A549 (cell line): ENCODE measurements at regions not wholly inside any gene's neighbourhood (a gene's known extent, or its start where the extent isn't known, plus 50 kb on each side); places are given as distances from the start of the nearest gene placed in this dataset.

Source experiments
- ATAC-seq, 2 experiments: fragments of 200-7000 bp in 1 of 2; fragments of >200 bp in 1 of 2; cut with Nextera tagmentation in 1 of 2; cut with Tn5 transposase in 1 of 2; 3 replicates each; pipeline versions ENCODE4 v1.8.0 to v1.9.1; 2018 to 2020; ENCODE audit warnings: mild to moderate bottlenecking in 1 of 2, moderate library complexity in 1 of 2
- CTCF ChIA-PET: fragments of 300-600 bp; sonication (Branson Sonifier 250); formaldehyde crosslinking; extraction: SDS; loops from one replicate; lab custom pipeline; 2021; ENCODE audit warnings: antibody characterized with exemption, inconsistent platforms; lab: Yijun Ruan, JAX
- POLR2A ChIA-PET: fragments of 350-600 bp; formaldehyde crosslinking; extraction: SDS; loops from one replicate; lab custom pipeline; 2021; ENCODE audit warnings: antibody characterized with exemption, inconsistent platforms; lab: Yijun Ruan, JAX
- DNase-seq, 2 experiments: peaks; one replicate each; pipeline versions ENCODE4 v3.0.0 to v3.0.0-alpha.2; 2011 to 2016; ENCODE audit warnings: low read depth in 1 of 2, low spot score in 1 of 2
- FAIRE-seq: peaks from 2 replicates; lab custom pipeline; 2011; peaks lifted over from hg19 to GRCh38; lab: Jason Lieb, UNC
- H3K27ac ChIP-seq, 2 experiments: fragments of >200 bp; sonication (Bioruptor Twin); formaldehyde crosslinking; 3 replicates each; pipeline ENCODE4 v1.5.1; 2016 to 2017
- H3K4me1 ChIP-seq: fragments of >200 bp; sonication (Bioruptor Twin); formaldehyde crosslinking; 3 replicates; pipeline ENCODE4 v1.6.1; 2016
- H3K4me2 ChIP-seq: fragments of >200 bp; sonication (Bioruptor Twin); formaldehyde crosslinking; 3 replicates; pipeline ENCODE4 v1.6.1; 2016
- H3K4me3 ChIP-seq: fragments of >200 bp; sonication (Bioruptor Twin); formaldehyde crosslinking; 3 replicates; pipeline ENCODE4 v1.5.1; 2016
- H3K9me3 ChIP-seq: fragments of >200 bp; sonication (Bioruptor Twin); formaldehyde crosslinking; 3 replicates; pipeline ENCODE4 v1.6.1; 2016
- CBX2 ChIP-seq: fragments of 200-600 bp; sonication (generic); IDR thresholded peaks from 2 replicates; pipeline ENCODE4 v1.6.1; 2016; ENCODE audit warnings: low read depth, mild to moderate bottlenecking, borderline replicate concordance
- CEBPB ChIP-seq, 2 experiments: fragments of >200 bp in 1 of 2; sonication (Bioruptor Twin) in 1 of 2; formaldehyde crosslinking in 1 of 2; IDR thresholded peaks; 2 replicates each; pipeline ENCODE4 v1.6.1; 2012 to 2016
- CHD4 ChIP-seq: fragments of 200-600 bp; sonication (generic); IDR thresholded peaks from 2 replicates; pipeline ENCODE4 v1.6.1; 2016; ENCODE audit warnings: antibody characterized with exemption, mild to moderate bottlenecking, borderline replicate concordance
- EHF ChIP-seq: fragments of 250-450 bp; sonication (Bioruptor Pico); IDR thresholded peaks from 2 replicates; pipeline ENCODE4 v1.5.0; 2020; ENCODE audit warnings: mild to moderate bottlenecking
- EHMT2 ChIP-seq: fragments of 200-600 bp; sonication (generic); IDR thresholded peaks from 2 replicates; pipeline ENCODE4 v1.6.1; 2016; ENCODE audit warnings: antibody characterized with exemption, low read depth, mild to moderate bottlenecking, moderate library complexity
- ESRRA ChIP-seq: fragments of 150-350 bp; IDR thresholded peaks from 2 replicates; pipeline ENCODE4 v1.6.1; 2014; ENCODE audit warnings: mild to moderate bottlenecking, low read length, borderline replicate concordance
- FOSB ChIP-seq: fragments of 250-450 bp; sonication (Bioruptor Pico); IDR thresholded peaks from 2 replicates; pipeline ENCODE4 v1.5.0; 2020; ENCODE audit warnings: mild to moderate bottlenecking, moderate library complexity
- FOSL2 ChIP-seq, 2 experiments: fragments of 450-650 bp in 1 of 2; fragments of >200 bp in 1 of 2; sonication (Bioruptor Twin) in 1 of 2; formaldehyde crosslinking; IDR thresholded peaks; 2 replicates each; pipeline versions ENCODE4 v1.5.0 to v1.6.1; 2016 to 2020; ENCODE audit warnings: mild to moderate bottlenecking in 1 of 2, moderate library complexity in 1 of 2
- FOXS1 ChIP-seq: fragments of 250-450 bp; sonication (Bioruptor Pico); IDR thresholded peaks from 2 replicates; pipeline ENCODE4 v1.5.0; 2020; ENCODE audit warnings: mild to moderate bottlenecking, moderate library complexity
- HEYL ChIP-seq: fragments of 250-450 bp; sonication (Bioruptor Pico); IDR thresholded peaks from 2 replicates; pipeline ENCODE4 v1.8.0; 2021; ENCODE audit warnings: mild to moderate bottlenecking, moderate library complexity
- HOXB13 ChIP-seq: fragments of 250-450 bp; sonication (Bioruptor Pico); IDR thresholded peaks from 2 replicates; pipeline ENCODE4 v1.5.0; 2020; ENCODE audit warnings: low read depth, mild to moderate bottlenecking, moderate library complexity
- HOXB5 ChIP-seq: fragments of 250-450 bp; sonication (Bioruptor Pico); IDR thresholded peaks from 2 replicates; pipeline ENCODE4 v1.5.0; 2020; ENCODE audit warnings: mild to moderate bottlenecking, moderate library complexity
- JUN ChIP-seq, 2 experiments: fragments of >200 bp; sonication (Bioruptor Twin); formaldehyde crosslinking; IDR thresholded peaks; 2 replicates in 1 of 2; 3 replicates in 1 of 2; pipeline ENCODE4 v1.6.1; 2016 to 2017
- JUNB ChIP-seq: fragments of >200 bp; sonication (Bioruptor Twin); formaldehyde crosslinking; IDR thresholded peaks from 2 replicates; pipeline ENCODE4 v1.6.1; 2016
- KDM5A ChIP-seq: fragments of 200-600 bp; sonication (generic); IDR thresholded peaks from 2 replicates; pipeline ENCODE4 v1.6.1; 2016; ENCODE audit warnings: antibody characterized with exemption, mild to moderate bottlenecking
- MAFK ChIP-seq: fragments of 450-650 bp; IDR thresholded peaks from 2 replicates; pipeline ENCODE4 v1.6.1; 2014; ENCODE audit not compliant: partially characterized antibody
- MAZ ChIP-seq: fragments of 150-350 bp; IDR thresholded peaks from 2 replicates; pipeline ENCODE4 v1.6.1; 2014; ENCODE audit warnings: antibody characterized with exemption, low read depth, low read length, borderline replicate concordance
- POLR2AphosphoS2 ChIP-seq: conservative IDR thresholded peaks from 2 replicates; pipeline ENCODE4 v1.6.1; 2012; ENCODE audit warnings: low read length, improper control_type of control experiment, inconsistent platforms
- RARB ChIP-seq: fragments of 250-450 bp; sonication (Bioruptor Pico); IDR thresholded peaks from 2 replicates; pipeline ENCODE4 v1.8.0; 2021; ENCODE audit warnings: mild to moderate bottlenecking, moderate library complexity
- TFCP2L1 ChIP-seq: fragments of 250-450 bp; sonication (Bioruptor Pico); IDR thresholded peaks from 2 replicates; pipeline ENCODE4 v1.5.0; 2021; ENCODE audit warnings: mild to moderate bottlenecking
- ZC3H11A ChIP-seq: fragments of 450-650 bp; IDR thresholded peaks from 2 replicates; pipeline ENCODE4 v1.6.1; 2014; ENCODE audit warnings: antibody characterized with exemption, mild to moderate bottlenecking
- ZNF302 ChIP-seq: fragments of 250-450 bp; sonication (Bioruptor Pico); IDR thresholded peaks from 2 replicates; pipeline ENCODE4 v1.9.0; 2021; ENCODE audit warnings: inconsistent platforms, mild to moderate bottlenecking, moderate library complexity
- ZSCAN20 ChIP-seq: fragments of 250-450 bp; sonication (Bioruptor Pico); IDR thresholded peaks from 2 replicates; pipeline ENCODE4 v1.8.0; 2022; ENCODE audit warnings: mild to moderate bottlenecking, moderate library complexity
- WGBS: methylation state at CpG from one replicate; pipeline ENCODE4 v1.1.6; 2017; ENCODE audit errors: missing lambda C conversion rate; 5-methylcytosine and 5-hydroxymethylcytosine counted together
- TF ChIP-seq, protein P1 (sequence below): fragments of >200 bp; sonication (Bioruptor Twin); formaldehyde crosslinking; IDR thresholded peaks from 2 replicates; pipeline ENCODE4 v1.6.1; 2016
- TF ChIP-seq, protein P2 (sequence below): IDR thresholded peaks from 2 replicates; pipeline ENCODE4 v1.6.1; 2012; ENCODE audit warnings: low read depth, borderline replicate concordance

DNA sequence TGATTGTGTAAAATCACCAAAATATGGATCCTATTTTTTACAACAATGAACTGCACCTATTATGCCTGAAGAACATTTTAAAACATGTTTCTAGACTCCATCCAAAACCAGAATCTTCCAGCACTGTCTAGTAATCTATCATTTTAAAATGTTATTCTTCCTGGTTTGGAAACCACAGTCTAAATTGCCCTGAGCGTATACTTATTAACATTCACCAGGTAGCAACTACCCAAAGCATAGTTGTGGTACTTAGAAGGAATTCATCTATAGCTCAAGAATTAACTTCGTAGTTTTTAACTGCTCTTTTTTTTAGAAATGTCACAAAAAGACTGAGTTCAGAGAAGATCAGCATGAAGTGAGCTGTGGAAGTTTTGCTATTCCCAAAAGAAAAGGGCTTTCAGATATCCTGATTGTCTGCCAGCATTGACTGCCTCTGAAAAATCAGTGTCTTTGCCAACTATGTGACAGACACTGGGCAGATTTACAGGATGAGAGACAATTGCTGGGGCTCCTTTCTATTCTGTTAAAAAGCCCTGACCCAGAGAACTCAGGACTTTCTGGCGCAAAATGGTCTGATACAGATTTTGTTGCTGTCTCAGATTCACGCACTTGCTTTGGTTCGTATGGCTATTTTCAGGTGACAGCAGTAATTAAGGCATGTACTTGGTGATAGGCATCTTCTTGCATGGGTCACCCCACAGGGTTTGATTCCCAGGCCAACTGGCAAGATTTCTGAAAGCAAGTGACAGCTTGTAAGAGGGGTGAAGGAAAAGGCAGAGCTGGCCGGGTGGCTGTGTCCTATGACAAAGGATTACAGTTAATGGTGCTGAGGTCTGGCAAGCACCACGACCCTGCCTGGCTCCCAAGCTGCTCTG lies 152.5 kb upstream of the RAI14 start:
- CTCF ChIA-PET: interaction anchor here (0.7 to 3.3 kb wide), 4 partner anchors 18 to 395 kb away, joined by 3 to 13 read pairs (median 5); no protein-coding TSS in a partner anchor
- Histone ChIP-seq H3K4me1 (peaks cover 26% of the 10 kb centered on the region), H3K4me2 (no peak overlapping the region), H3K9me3 (peaks cover 12% of the 10 kb centered on the region; the same call in 2 of the 3 replicates), H3K27ac (no peak overlapping the region), H3K4me3 (no peak overlapping the region)
- FAIRE-seq (no peak), DNase-seq (no peak), ATAC-seq (no peak)
- WGBS: 68% methylated on average over 7 of the region's 7 CpGs
- TF ChIP-seq RARB (no peak), MAZ (no peak), POLR2AphosphoS2 (no peak)
- POLR2A ChIA-PET: no interaction called here

DNA sequence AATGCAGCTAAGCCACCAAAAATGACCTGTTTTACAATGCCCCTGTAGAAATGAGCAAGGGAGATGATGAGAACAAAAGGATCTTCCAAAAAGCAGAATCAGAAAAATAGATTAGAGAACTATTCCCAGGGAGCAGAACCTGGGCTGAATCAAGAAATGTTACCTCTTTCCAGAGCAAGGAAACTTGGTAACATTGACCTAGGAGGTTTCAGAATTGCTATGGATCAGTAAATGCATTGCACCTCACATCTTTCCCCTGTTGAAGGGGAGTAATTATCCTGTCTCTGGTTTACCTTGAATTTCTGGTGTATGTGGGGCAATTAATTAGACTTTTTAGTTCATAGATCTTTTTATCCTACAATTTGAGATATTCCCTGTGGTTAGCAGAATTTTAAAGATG lies 151.2 kb upstream of the RAI14 start:
- ATAC-seq: no peak
- H3K4me2 ChIP-seq: no peak overlapping the region
- DNase-seq: no peak
- no peak for FAIRE-seq
- no peak overlapping the region for H3K4me3 ChIP-seq
- no peak overlapping the region for H3K27ac ChIP-seq
- TF ChIP-seq HEYL: no peak
- TF ChIP-seq, protein P1, sequence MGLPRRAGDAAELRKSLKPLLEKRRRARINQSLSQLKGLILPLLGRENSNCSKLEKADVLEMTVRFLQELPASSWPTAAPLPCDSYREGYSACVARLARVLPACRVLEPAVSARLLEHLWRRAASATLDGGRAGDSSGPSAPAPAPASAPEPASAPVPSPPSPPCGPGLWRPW: no peak
- TF ChIP-seq, protein P2, sequence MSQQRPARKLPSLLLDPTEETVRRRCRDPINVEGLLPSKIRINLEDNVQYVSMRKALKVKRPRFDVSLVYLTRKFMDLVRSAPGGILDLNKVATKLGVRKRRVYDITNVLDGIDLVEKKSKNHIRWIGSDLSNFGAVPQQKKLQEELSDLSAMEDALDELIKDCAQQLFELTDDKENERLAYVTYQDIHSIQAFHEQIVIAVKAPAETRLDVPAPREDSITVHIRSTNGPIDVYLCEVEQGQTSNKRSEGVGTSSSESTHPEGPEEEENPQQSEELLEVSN: no peak
- no peak for TF ChIP-seq MAZ
- TF ChIP-seq CBX2: no peak
- no peak for TF ChIP-seq HOXB13 (CRISPR knock-in tag)
- no peak for TF ChIP-seq CHD4
- TF ChIP-seq TFCP2L1: no peak
- TF ChIP-seq EHF (CRISPR knock-in tag): no peak
- TF ChIP-seq MAFK: no peak
- no peak for TF ChIP-seq JUN (IDR thresholded peaks at IDR 0.05)
- TF ChIP-seq ZSCAN20 (CRISPR knock-in tag): no peak
- no peak for TF ChIP-seq ZNF302 (CRISPR knock-in tag)
- no peak for TF ChIP-seq HOXB5 (CRISPR knock-in tag)
- TF ChIP-seq FOXS1: no peak
- H3K9me3 ChIP-seq: peaks cover 12% of the 10 kb centered on the region; the same call in 2 of the 3 replicates
- peaks cover 20% of the 10 kb centered on the region; the same call in 2 of the 3 replicates for H3K4me1 ChIP-seq
- POLR2A ChIA-PET: no interaction called here
- CTCF ChIA-PET: interaction anchor here (0.7 to 3.3 kb wide), 5 partner anchors 9 to 30 kb away, joined by 3 to 13 read pairs (median 4); no protein-coding TSS in a partner anchor

DNA sequence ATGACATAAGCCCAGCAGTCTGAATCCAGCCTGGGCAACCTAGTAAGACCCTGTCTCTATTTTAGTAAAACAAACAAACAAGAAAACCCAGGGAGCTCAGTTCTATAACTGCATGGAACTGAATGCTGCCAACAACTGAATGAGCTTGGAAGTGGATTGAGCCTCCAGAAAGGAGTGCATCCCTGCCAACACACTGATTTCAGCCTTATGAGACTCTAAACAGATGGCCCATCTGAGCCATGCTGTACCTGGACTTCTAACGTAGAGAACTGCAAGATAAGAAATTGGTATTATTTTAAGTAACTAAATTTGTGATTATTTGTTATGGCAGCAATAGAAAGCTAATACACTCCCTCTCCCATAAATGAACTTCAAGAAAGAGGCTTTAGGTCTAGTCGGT lies 150.4 kb upstream of the RAI14 start:
- 64% methylated on average over 2 of the region's 2 CpGs for WGBS
- no peak for DNase-seq
- no peak for TF ChIP-seq ZC3H11A
- no peak for TF ChIP-seq EHMT2
- no peak for TF ChIP-seq FOSL2 (IDR thresholded peaks at IDR 0.05)
- no peak for TF ChIP-seq FOSL2 (CRISPR knock-in tag; IDR thresholded peaks at IDR 0.05)
- TF ChIP-seq FOSB: no peak
- no peak for TF ChIP-seq EHF (CRISPR knock-in tag)
- no peak for TF ChIP-seq ESRRA
- TF ChIP-seq JUNB: no peak
- TF ChIP-seq CEBPB (IDR thresholded peaks at IDR 0.05): no peak
- TF ChIP-seq KDM5A: no peak
- no peak for TF ChIP-seq CBX2
- no peak for TF ChIP-seq FOXS1
- ChIA-PET CTCF (interaction anchor here (0.6 to 1.3 kb wide), 6 partner anchors 8 to 392 kb away, joined by 3 to 6 read pairs (median 3); no protein-coding TSS in a partner anchor), POLR2A (no interaction called here)
- Histone ChIP-seq H3K4me3 (no peak overlapping the region), H3K4me1 (peaks cover 20% of the 10 kb centered on the region), H3K27ac (no peak overlapping the region), H3K4me2 (no peak overlapping the region), H3K9me3 (peaks cover 12% of the 10 kb centered on the region; the same call in 2 of the 3 replicates)
- no peak for ATAC-seq
- no peak for FAIRE-seq
